Mucosa of descending colon (tissue), 3 donors: ENCODE measurements at regions not wholly inside any gene's neighbourhood (a gene's known extent, or its start where the extent isn't known, plus 50 kb on each side); places are given as distances from the start of the nearest gene placed in this dataset.

Experiments
- ATAC-seq: fragments of 200-7000 bp; cut with Tn5 transposase; one replicate; pipeline ENCODE4 v1.9.1; 2020; ENCODE audit warnings: mild to moderate bottlenecking, moderate library complexity
- DNase-seq, 3 donors: peaks; one replicate each; pipeline ENCODE4 v3.0.0-alpha.2; 2020
- H3K36me3 ChIP-seq: fragments of 200-600 bp; one replicate; pipeline ENCODE4 v1.8.0; 2021; ENCODE audit warnings: low read depth, mild to moderate bottlenecking
- H3K4me1 ChIP-seq: fragments of 200-600 bp; one replicate; pipeline ENCODE4 v1.8.0; 2021; ENCODE audit warnings: low read depth, mild to moderate bottlenecking
- H3K4me3 ChIP-seq: fragments of 200-600 bp; one replicate; pipeline ENCODE4 v1.8.0; 2021; ENCODE audit warnings: mild to moderate bottlenecking
- H3K9me3 ChIP-seq: fragments of 200-600 bp; one replicate; pipeline ENCODE4 v1.8.0; 2021; ENCODE audit warnings: mild to moderate bottlenecking
- intact Hi-C, 2 donors: fragments of 100-400 bp; cut with DNase I in 1 of 2; cut with micrococcal nuclease in 1 of 2; formaldehyde crosslinking; loops; one replicate each; pipeline versions ENCODE4 v1.11.0 to v1.11.1; 2022; cut with DNase I, micrococcal nuclease
- TF ChIP-seq, protein P1 (sequence below): fragments of 200-600 bp; IDR thresholded peaks from one replicate; pipeline ENCODE4 v1.8.0; 2022; ENCODE audit warnings: antibody characterized with exemption, mild to moderate bottlenecking
- donor health status: DM: no; HTN: no; CAD: no; lungs with moderate emphysema.
- donor health status: DM: no; HTN: no; CAD: no.
- donor health status: DM: no; HTN: yes; CAD: no.

DNA sequence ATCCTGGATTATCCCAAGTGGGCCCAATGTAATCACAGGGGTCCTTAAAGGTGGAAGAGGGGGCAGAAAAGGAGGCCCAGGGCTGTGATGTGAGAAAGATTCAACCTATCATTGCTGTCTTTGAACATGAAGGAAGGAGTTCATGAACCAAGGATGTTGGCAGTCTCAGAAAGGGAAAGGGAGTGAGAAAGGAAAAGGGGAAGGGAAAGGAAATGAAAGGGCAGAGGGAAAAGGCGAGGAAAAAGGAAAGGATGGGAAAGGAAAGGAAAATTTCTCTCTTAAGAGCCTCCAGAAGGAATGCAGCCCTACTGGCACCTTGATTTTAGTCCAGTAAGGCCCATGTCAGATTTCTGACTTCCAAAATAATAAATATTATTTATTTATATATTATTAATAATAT is 687.8 kb downstream of the COL12A1 start:
- no peaks in the 10 kb centered on the region for H3K4me1 ChIP-seq
- ATAC-seq (no peak), DNase-seq (no peak)
- H3K9me3 ChIP-seq: no peaks in the 10 kb centered on the region
- no peaks in the 10 kb centered on the region for H3K36me3 ChIP-seq
- intact Hi-C loops: no loop called here
- TF ChIP-seq, protein P1, sequence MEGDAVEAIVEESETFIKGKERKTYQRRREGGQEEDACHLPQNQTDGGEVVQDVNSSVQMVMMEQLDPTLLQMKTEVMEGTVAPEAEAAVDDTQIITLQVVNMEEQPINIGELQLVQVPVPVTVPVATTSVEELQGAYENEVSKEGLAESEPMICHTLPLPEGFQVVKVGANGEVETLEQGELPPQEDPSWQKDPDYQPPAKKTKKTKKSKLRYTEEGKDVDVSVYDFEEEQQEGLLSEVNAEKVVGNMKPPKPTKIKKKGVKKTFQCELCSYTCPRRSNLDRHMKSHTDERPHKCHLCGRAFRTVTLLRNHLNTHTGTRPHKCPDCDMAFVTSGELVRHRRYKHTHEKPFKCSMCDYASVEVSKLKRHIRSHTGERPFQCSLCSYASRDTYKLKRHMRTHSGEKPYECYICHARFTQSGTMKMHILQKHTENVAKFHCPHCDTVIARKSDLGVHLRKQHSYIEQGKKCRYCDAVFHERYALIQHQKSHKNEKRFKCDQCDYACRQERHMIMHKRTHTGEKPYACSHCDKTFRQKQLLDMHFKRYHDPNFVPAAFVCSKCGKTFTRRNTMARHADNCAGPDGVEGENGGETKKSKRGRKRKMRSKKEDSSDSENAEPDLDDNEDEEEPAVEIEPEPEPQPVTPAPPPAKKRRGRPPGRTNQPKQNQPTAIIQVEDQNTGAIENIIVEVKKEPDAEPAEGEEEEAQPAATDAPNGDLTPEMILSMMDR: no peak
- H3K4me3 ChIP-seq: no peak overlapping the region

DNA sequence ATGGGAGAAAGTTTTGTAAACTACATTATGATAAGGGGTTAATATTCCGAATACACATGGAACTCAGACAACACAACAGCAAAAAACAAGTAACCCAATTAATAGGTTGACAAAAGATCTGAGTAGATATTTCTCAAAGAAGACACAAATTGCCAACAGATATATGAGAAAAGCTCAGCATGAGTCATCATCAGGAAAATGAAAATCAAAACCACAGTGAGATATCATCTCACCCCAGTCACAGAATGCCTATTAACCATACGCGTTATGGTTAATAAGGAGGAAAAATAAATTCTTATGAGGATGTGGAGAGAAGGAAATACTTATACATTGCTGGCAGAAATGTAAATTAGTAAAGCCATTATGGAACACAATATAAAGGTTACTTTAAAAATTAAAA is 695.0 kb downstream of the COL12A1 start:
- Histone ChIP-seq H3K4me1 (no peaks in the 10 kb centered on the region), H3K4me3 (no peak overlapping the region), H3K36me3 (no peaks in the 10 kb centered on the region), H3K9me3 (peaks cover 4% of the 10 kb centered on the region)
- intact Hi-C loops: no loop called here
- TF ChIP-seq, protein P1: no peak
- no peak for ATAC-seq
- no peak for DNase-seq

DNA sequence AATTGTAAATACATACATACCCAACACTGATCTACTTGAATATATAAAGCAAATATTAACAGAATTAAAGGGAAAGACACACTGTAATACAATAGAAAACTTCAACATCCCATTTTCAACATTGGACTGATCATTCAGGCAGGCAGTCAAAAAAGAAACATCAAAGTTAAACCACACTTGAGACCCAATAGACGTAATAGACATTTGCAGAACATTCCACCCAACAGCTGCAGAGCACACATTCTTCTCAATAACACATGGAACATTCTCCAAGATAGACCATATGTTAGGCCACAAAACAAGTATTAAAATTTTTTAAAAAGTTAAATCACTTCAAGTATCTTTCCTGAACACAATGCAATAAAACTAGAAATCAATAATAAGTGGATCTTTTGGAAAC is 698.2 kb downstream of the COL12A1 start:
- intact Hi-C loops: no loop called here
- no peak for DNase-seq
- ATAC-seq: no peak
- H3K9me3 ChIP-seq: peaks cover 23% of the 10 kb centered on the region
- no peak overlapping the region for H3K4me3 ChIP-seq
- H3K36me3 ChIP-seq: no peaks in the 10 kb centered on the region
- TF ChIP-seq, protein P1: no peak
- no peaks in the 10 kb centered on the region for H3K4me1 ChIP-seq

DNA sequence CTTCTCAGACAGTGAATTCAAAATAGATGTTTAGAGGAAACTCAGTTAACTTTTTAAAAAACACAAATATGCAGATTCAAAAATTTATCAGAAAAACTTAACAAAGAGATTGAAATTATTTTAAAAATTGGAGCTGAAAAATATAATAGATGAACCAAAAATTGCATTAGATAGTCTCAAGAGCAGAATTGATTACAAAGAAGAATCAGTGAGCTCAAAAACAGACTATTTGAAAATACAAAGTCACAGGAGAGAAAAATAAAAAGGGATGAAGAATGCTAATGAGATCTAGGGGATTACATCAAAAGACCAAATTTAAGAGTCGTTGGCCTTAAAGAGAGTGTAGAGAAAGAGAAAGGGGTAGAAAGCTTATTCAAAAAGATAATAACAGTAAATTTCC is 700.5 kb downstream of the COL12A1 start:
- H3K36me3 ChIP-seq: no peaks in the 10 kb centered on the region
- ATAC-seq: no peak
- no peaks in the 10 kb centered on the region for H3K4me1 ChIP-seq
- intact Hi-C loops: no loop called here
- DNase-seq: no peak
- H3K9me3 ChIP-seq: peaks cover 23% of the 10 kb centered on the region
- H3K4me3 ChIP-seq: no peak overlapping the region
- TF ChIP-seq, protein P1: no peak

DNA sequence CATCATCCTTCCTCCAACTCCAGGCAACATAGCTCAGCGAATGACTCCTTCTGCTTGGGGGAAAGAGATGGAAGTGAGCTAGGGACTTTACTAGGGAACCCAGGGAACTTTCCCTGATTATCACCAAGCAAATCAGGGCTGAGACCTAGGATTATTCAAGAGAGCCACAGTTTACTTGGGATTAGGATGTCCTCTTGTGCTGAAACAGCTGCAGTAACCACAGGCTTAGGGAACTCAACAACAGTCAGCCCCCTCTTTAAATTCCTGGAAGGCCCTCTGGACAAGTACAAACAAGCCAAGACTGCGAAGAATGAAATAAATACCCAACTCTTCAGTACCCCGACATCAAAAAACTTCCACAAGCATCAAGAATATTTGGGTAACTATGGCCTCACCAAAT is 700.9 kb downstream of the COL12A1 start:
- no peak for DNase-seq
- Histone ChIP-seq H3K36me3 (no peaks in the 10 kb centered on the region), H3K4me1 (no peaks in the 10 kb centered on the region), H3K9me3 (peaks cover 23% of the 10 kb centered on the region), H3K4me3 (no peak overlapping the region)
- no peak for ATAC-seq
- TF ChIP-seq, protein P1: no peak
- intact Hi-C loops: no loop called here

DNA sequence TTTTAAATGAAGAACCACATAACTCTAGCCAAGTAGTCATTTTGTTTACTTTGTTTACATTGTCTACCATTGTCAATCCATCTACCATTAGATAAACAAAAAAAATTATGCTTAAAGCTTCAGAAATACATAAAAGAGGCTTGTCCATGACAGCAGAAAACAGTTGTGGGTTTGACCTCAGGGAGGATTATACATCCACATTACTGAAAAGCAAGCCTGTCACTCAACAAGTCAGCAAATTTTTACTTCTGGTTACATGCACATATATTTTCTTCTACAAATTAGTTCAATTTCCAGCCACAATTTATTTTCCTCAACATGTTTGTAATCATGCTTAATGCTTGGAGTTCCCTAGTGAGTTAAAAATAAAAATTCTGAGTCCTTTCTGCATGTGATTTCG is 713.3 kb downstream of the COL12A1 start:
- Histone ChIP-seq H3K4me1 (no peaks in the 10 kb centered on the region), H3K36me3 (no peaks in the 10 kb centered on the region), H3K4me3 (no peak overlapping the region), H3K9me3 (no peaks in the 10 kb centered on the region)
- intact Hi-C loops: no loop called here
- no peak for DNase-seq
- TF ChIP-seq, protein P1: no peak
- ATAC-seq: no peak
